ENCODE measurements at regions not wholly inside any gene's neighbourhood (a gene's known extent, or its start where the extent isn't known, plus 50 kb on each side); places are given as distances from the start of the nearest gene placed in this dataset.
"Not testable (repeated sequence)": the region's sequence is repeated elsewhere in the genome, so short reads cannot be mapped to it uniquely, and the experiment has no call there.

DNA sequence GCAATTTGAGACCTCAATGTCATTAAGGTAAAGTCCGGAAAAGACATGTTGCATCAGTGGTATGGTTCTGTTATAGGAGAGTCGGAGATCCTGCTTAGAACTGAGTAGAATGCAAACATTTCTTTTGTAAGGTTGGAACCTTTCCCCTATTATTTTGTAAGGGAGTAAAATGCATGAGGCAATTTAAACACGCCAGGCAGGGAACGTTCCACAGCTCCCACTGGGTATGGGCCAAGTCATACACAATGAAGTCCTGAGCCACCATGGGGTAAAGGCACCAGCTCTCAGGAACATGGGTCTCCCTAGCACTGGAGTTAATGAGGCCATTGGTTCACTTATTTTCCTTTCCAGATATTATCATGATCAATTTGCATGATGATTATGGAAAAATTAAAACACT lies 116.6 kb upstream of the NR2F2 start (continued):
- TF ChIP-seq, protein P1, sequence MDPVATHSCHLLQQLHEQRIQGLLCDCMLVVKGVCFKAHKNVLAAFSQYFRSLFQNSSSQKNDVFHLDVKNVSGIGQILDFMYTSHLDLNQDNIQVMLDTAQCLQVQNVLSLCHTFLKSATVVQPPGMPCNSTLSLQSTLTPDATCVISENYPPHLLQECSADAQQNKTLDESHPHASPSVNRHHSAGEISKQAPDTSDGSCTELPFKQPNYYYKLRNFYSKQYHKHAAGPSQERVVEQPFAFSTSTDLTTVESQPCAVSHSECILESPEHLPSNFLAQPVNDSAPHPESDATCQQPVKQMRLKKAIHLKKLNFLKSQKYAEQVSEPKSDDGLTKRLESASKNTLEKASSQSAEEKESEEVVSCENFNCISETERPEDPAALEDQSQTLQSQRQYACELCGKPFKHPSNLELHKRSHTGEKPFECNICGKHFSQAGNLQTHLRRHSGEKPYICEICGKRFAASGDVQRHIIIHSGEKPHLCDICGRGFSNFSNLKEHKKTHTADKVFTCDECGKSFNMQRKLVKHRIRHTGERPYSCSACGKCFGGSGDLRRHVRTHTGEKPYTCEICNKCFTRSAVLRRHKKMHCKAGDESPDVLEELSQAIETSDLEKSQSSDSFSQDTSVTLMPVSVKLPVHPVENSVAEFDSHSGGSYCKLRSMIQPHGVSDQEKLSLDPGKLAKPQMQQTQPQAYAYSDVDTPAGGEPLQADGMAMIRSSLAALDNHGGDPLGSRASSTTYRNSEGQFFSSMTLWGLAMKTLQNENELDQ (CRISPR knock-in tag; IDR thresholded peaks at IDR 0.05; ENCODE audit: borderline replicate concordance), result no peak
- TF ChIP-seq HOXA3 (CRISPR knock-in tag; IDR thresholded peaks at IDR 0.05) (no peak), CCDC6 (CRISPR knock-in tag; IDR thresholded peaks at IDR 0.05) (no peak), ZNF672 (CRISPR knock-in tag; IDR thresholded peaks at IDR 0.05) (no peak), ZFP82 (CRISPR knock-in tag; IDR thresholded peaks at IDR 0.05; ENCODE audit: borderline replicate concordance) (no peak), ARNTL (CRISPR knock-in tag; IDR thresholded peaks at IDR 0.05) (no peak), EED (CRISPR knock-in tag; IDR thresholded peaks at IDR 0.05) (no peak)

DNA sequence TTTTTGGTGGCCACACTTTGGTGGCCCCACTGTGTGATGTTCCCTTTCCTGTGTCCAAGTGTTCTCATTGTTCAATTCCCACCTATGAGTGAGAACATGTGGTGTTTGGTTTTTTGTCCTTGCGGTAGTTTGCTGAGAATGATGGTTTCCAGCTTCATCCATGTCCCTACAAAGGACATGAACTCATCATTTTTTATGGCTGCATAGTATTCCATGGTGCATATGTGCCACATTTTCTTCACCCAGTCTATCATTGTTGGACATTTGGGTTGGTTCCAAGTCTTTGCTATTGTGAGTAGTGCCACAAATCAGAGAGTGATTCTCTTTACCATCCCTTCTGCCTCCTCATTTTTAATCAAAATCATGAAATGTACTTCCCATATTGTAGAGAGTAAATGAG lies 114.0 kb upstream of the NR2F2 start:
- H3K36me3 ChIP-seq (replicated peaks in 1 of 2; ENCODE audit: control insufficient read depth in 1 of 2, insufficient read depth in 2 of 2, low read length in 2 of 2); H3K9me3 ChIP-seq (ENCODE audit: low read length); H3K4me3 ChIP-seq (replicated peaks in 1 of 3; ENCODE audit: insufficient read depth in 1 of 3, low read depth in 2 of 3, low read length in 3 of 3); H2AFZ ChIP-seq (ENCODE audit: low read length); H3K27ac ChIP-seq (ENCODE audit: extremely low read length, insufficient read depth, low read length); BruUV-seq (replicated peaks); intact Hi-C loops (cut with micrococcal nuclease; ENCODE audit: unreplicated experiment); FAIRE-seq; H3K4me2 ChIP-seq (ENCODE audit: low read depth, low read length); H3K9ac ChIP-seq (ENCODE audit: insufficient read depth, low read depth, low read length); in situ Hi-C loops (cut with HindIII; ENCODE audit: extremely low pct_ligation_motif_present, low pct_unique_long_range_greater_than_20kb); H3K79me2 ChIP-seq (ENCODE audit: insufficient read depth, low read length); DNase-seq (ENCODE audit: low spot score); H4K20me1 ChIP-seq (ENCODE audit: insufficient read depth, low read length); H3K27me3 ChIP-seq (ENCODE audit: control insufficient read depth in 1 of 2, insufficient read depth in 2 of 2, low read length in 2 of 2); CTCF ChIA-PET (ENCODE audit: low intra/inter-chr PET ratio, low total read pairs); POLR2A ChIA-PET; ATAC-seq: not testable (repeated sequence)
- H3K4me1 ChIP-seq (ENCODE audit: insufficient read depth, low read length), result peaks cover 13% of the 10 kb centered on the region
- 88% methylated on average over 1 of the region's 1 CpG for WGBS (ENCODE audit: low lambda C conversion rate)
